ENCODE measurements at regions not wholly inside any gene's neighbourhood (a gene's known extent, or its start where the extent isn't known, plus 50 kb on each side); places are given as distances from the start of the nearest gene placed in this dataset.

- no peak for TF ChIP-seq CTCF (conservative IDR thresholded peaks at IDR 0.05)
- no peak for TF ChIP-seq EZH2 (IDR thresholded peaks at IDR 0.05; ENCODE audit: low read depth)
Observed at GRCh38 chr1:117740496-117740895, 134.6 kb downstream of the TENT5C start.

All from PC-9 (cell line).